Neuronal stem cell (in vitro differentiated cells): ENCODE measurements at regions not wholly inside any gene's neighbourhood (a gene's known extent, or its start where the extent isn't known, plus 50 kb on each side); places are given as distances from the start of the nearest gene placed in this dataset.
A peak's percentile ranks its signal among the peaks of the same experiment; 100 is the strongest.

ENCODE experiments used
- DNase-seq: peaks from one replicate; pipeline ENCODE4 v3.0.0-alpha.2; 2013; ENCODE audit warnings: low spot score
- H2AFZ ChIP-seq: one replicate; pipeline ENCODE4 v1.6.1; 2013; ENCODE audit warnings: mild to moderate bottlenecking, low read length, inconsistent platforms
- H2AK5ac ChIP-seq: 2 replicates; pipeline ENCODE4 v1.6.1; 2013; ENCODE audit warnings: low read depth, mild to moderate bottlenecking, inconsistent platforms, low read length, moderate library complexity, mixed read lengths
- H2BK120ac ChIP-seq: 2 replicates; pipeline ENCODE4 v1.6.1; 2013; ENCODE audit warnings: low read depth, mild to moderate bottlenecking, inconsistent platforms, low read length, moderate library complexity, mixed read lengths
- H2BK12ac ChIP-seq: one replicate; pipeline ENCODE4 v1.6.1; 2013; ENCODE audit warnings: low read length, inconsistent platforms
- H2BK15ac ChIP-seq: 2 replicates; pipeline ENCODE4 v1.6.1; 2013; ENCODE audit warnings: mild to moderate bottlenecking, low read length, inconsistent platforms, mixed read lengths
- H2BK5ac ChIP-seq: one replicate; pipeline ENCODE4 v1.6.1; 2013; ENCODE audit warnings: inconsistent platforms, mild to moderate bottlenecking, low read length, moderate library complexity
- H3K14ac ChIP-seq: one replicate; pipeline ENCODE4 v1.6.1; 2013; ENCODE audit warnings: low read length, inconsistent platforms
- H3K18ac ChIP-seq: 2 replicates; pipeline ENCODE4 v1.6.1; 2013; ENCODE audit warnings: low read length, inconsistent platforms
- H3K23ac ChIP-seq: 2 replicates; pipeline ENCODE4 v1.6.1; 2013; ENCODE audit warnings: low read depth, mild to moderate bottlenecking, mixed read lengths, low read length, inconsistent platforms; ENCODE audit not compliant: poor library complexity
- H3K27ac ChIP-seq: replicated peaks from 3 replicates; pipeline ENCODE4 v1.5.1; 2013; ENCODE audit warnings: low read length, inconsistent platforms
- H3K27me3 ChIP-seq, 3 experiments: 2 replicates each; pipeline ENCODE4 v1.6.1; 2013; ENCODE audit warnings: low read length in 3 of 3, mild to moderate bottlenecking in 2 of 3, inconsistent platforms in 1 of 3, low read depth in 1 of 3, mixed read lengths in 1 of 3, moderate library complexity in 1 of 3; ENCODE audit not compliant: control insufficient read depth in 3 of 3, insufficient read depth in 3 of 3
- H3K36me3 ChIP-seq, 2 donors: replicated peaks in 1 of 2; 2 replicates each; pipeline ENCODE4 v1.6.1; 2013; ENCODE audit warnings: low read length in 2 of 2; ENCODE audit not compliant: control insufficient read depth in 2 of 2, insufficient read depth in 2 of 2
- H3K4ac ChIP-seq: 2 replicates; pipeline ENCODE4 v1.6.1; 2013; ENCODE audit warnings: inconsistent platforms, mild to moderate bottlenecking, low read length, moderate library complexity
- H3K4me1 ChIP-seq, 2 donors: 1 replicate in 1 of 2; 2 replicates in 1 of 2; pipeline ENCODE4 v1.6.1; 2013; ENCODE audit warnings: low read length in 2 of 2, low read depth in 1 of 2; ENCODE audit not compliant: control insufficient read depth in 2 of 2, insufficient read depth in 1 of 2
- H3K4me2 ChIP-seq: one replicate; pipeline ENCODE4 v1.6.1; 2013; ENCODE audit warnings: mild to moderate bottlenecking, low read length, inconsistent platforms; ENCODE audit not compliant: insufficient read depth, poor library complexity, severe bottlenecking
- H3K4me3 ChIP-seq, 2 donors: 2 replicates each; pipeline ENCODE4 v1.5.1; 2013; ENCODE audit warnings: low read length in 2 of 2, mild to moderate bottlenecking in 2 of 2, inconsistent platforms in 1 of 2, moderate library complexity in 1 of 2
- H3K79me1 ChIP-seq: one replicate; pipeline ENCODE4 v1.6.1; 2013; ENCODE audit warnings: low read depth, mild to moderate bottlenecking, inconsistent platforms, low read length, moderate library complexity
- H3K9ac ChIP-seq: one replicate; pipeline ENCODE4 v1.6.1; 2013; ENCODE audit warnings: mild to moderate bottlenecking, low read depth, low read length, inconsistent platforms; ENCODE audit not compliant: poor library complexity
- H3K9me3 ChIP-seq, 2 donors: replicated peaks in 1 of 2; 2 replicates each; pipeline versions ENCODE3 to v1.6.1; 2013; ENCODE audit warnings: low read length in 2 of 2, mild to moderate bottlenecking in 2 of 2, inconsistent platforms in 1 of 2, low read depth in 1 of 2, mixed read lengths in 1 of 2, moderate library complexity in 1 of 2; ENCODE audit not compliant: control insufficient read depth in 2 of 2, insufficient read depth in 1 of 2
- H4K8ac ChIP-seq: one replicate; pipeline ENCODE4 v1.6.1; 2013; ENCODE audit warnings: low read depth, mild to moderate bottlenecking, inconsistent platforms, low read length, moderate library complexity
- H4K91ac ChIP-seq: one replicate; pipeline ENCODE4 v1.6.1; 2013; ENCODE audit warnings: low read length, low read depth, mild to moderate bottlenecking, inconsistent platforms; ENCODE audit not compliant: poor library complexity
- WGBS, 2 donors: extraction: QIAGEN DNeasy Blood & Tissue Kit; methylation state at CpG; one replicate each; pipeline ENCODE4 v1.1.7; 2013; ENCODE audit warnings: missing lambda C conversion rate in 2 of 2, mixed read lengths in 1 of 2; ENCODE audit not compliant: insufficient read length in 2 of 2, insufficient replicate concordance in 1 of 2; ENCODE audit errors: extremely low coverage in 2 of 2; 5-methylcytosine and 5-hydroxymethylcytosine counted together

GRCh38 chr6:140208286-140208685, 833.8 kb upstream of the CITED2 start:
- no peak overlapping the region for H4K8ac ChIP-seq
- no peak overlapping the region for H3K27ac ChIP-seq
- no peaks in the 10 kb centered on the region for H3K27me3 ChIP-seq
- WGBS, 2 donors, result no CpG with 5 or more reads among the region's 5 CpGs
- no peak overlapping the region for H3K4me2 ChIP-seq
- H2BK120ac ChIP-seq, result no peak overlapping the region
- H3K36me3 ChIP-seq, result no peaks in the 10 kb centered on the region
- no peak overlapping the region for H4K91ac ChIP-seq
- no peak overlapping the region for H3K9ac ChIP-seq
- no peak overlapping the region for H2BK5ac ChIP-seq
- H2AFZ ChIP-seq, result no peak overlapping the region
- no peak overlapping the region for H3K4ac ChIP-seq
- no peak overlapping the region for H3K14ac ChIP-seq
- H2BK15ac ChIP-seq, result no peak overlapping the region
- no peaks in the 10 kb centered on the region for H3K79me1 ChIP-seq
- no peak overlapping the region for H3K18ac ChIP-seq
- H3K4me3 ChIP-seq, result no peak overlapping the region
- no peak for DNase-seq
- H2BK12ac ChIP-seq, result no peak overlapping the region
- H3K4me1 ChIP-seq, result peaks cover 0 to 4% of the 10 kb centered on the region in 2 donors
- H3K9me3 ChIP-seq, result no peaks in the 10 kb centered on the region
- no peak overlapping the region for H3K23ac ChIP-seq
- no peak overlapping the region for H2AK5ac ChIP-seq

- no peaks in the 10 kb centered on the region for H3K9me3 ChIP-seq
- H3K27me3 ChIP-seq, result no peaks in the 10 kb centered on the region
- WGBS, 2 donors, result no CpG with 5 or more reads among the region's 12 CpGs
Measured at GRCh38 chr6:140205795-140206593, 831.5 kb upstream of the CITED2 start.

GRCh38 chr6:140204154-140204553, 829.7 kb upstream of the CITED2 start:
- Histone ChIP-seq H2BK5ac (no peak overlapping the region), H3K9ac (no peak overlapping the region), H3K18ac (no peak overlapping the region), H3K14ac (no peak overlapping the region), H3K23ac (no peak overlapping the region), H3K4ac (no peak overlapping the region), H3K4me3 (no peak overlapping the region), H2AK5ac (no peak overlapping the region), H2AFZ (no peak overlapping the region), H2BK15ac (no peak overlapping the region), H3K27me3 (no peaks in the 10 kb centered on the region), H3K9me3 (no peaks in the 10 kb centered on the region), H3K4me2 (no peak overlapping the region), H2BK12ac (no peak overlapping the region), H3K36me3 (no peaks in the 10 kb centered on the region), H3K4me1 (peaks cover 0 to 2% of the 10 kb centered on the region in 2 donors), H4K8ac (no peak overlapping the region), H3K79me1 (no peaks in the 10 kb centered on the region), H2BK120ac (no peak overlapping the region), H3K27ac (no peak overlapping the region), H4K91ac (no peak overlapping the region)
- no peak for DNase-seq

More at GRCh38 chr6:140205795-140206593, 831.5 kb upstream of the CITED2 start:
- Histone ChIP-seq H3K36me3 (no peaks in the 10 kb centered on the region), H2BK15ac (no peak overlapping the region), H2BK120ac (no peak overlapping the region), H4K8ac (no peak overlapping the region), H3K4me2 (no peak overlapping the region), H2BK5ac (no peak overlapping the region), H2AK5ac (no peak overlapping the region), H3K79me1 (no peaks in the 10 kb centered on the region), H4K91ac (no peak overlapping the region), H3K4ac (no peak overlapping the region), H3K9ac (no peak overlapping the region), H3K14ac (peak overlapping the region; percentile 94), H2BK12ac (no peak overlapping the region), H3K4me1 (peaks cover 0 to 2% of the 10 kb centered on the region in 2 donors), H3K27ac (no peak overlapping the region), H3K23ac (peak overlapping the region; percentile 34), H2AFZ (no peak overlapping the region), H3K18ac (no peak overlapping the region), H3K4me3 (no peak overlapping the region)
- no peak for DNase-seq

- WGBS, 2 donors, result no CpG with 5 or more reads among the region's 2 CpGs
- no peak overlapping the region for H3K9ac ChIP-seq
- no peak overlapping the region for H3K23ac ChIP-seq
- no peaks in the 10 kb centered on the region for H3K36me3 ChIP-seq
- H3K4ac ChIP-seq, result no peak overlapping the region
- no peak for DNase-seq
- no peak overlapping the region for H2AK5ac ChIP-seq
- H2BK12ac ChIP-seq, result no peak overlapping the region
- no peak overlapping the region for H4K8ac ChIP-seq
- H3K79me1 ChIP-seq, result no peaks in the 10 kb centered on the region
- no peak overlapping the region for H3K14ac ChIP-seq
- no peaks in the 10 kb centered on the region for H3K27me3 ChIP-seq
- H3K4me2 ChIP-seq, result no peak overlapping the region
- H3K4me1 ChIP-seq, result peaks cover 0 to 2% of the 10 kb centered on the region in 2 donors
- no peaks in the 10 kb centered on the region for H3K9me3 ChIP-seq
- H2BK120ac ChIP-seq, result no peak overlapping the region
- H2BK5ac ChIP-seq, result no peak overlapping the region
- H3K4me3 ChIP-seq, result no peak overlapping the region
- H2BK15ac ChIP-seq, result no peak overlapping the region
- no peak overlapping the region for H3K27ac ChIP-seq
- no peak overlapping the region for H4K91ac ChIP-seq
- no peak overlapping the region for H2AFZ ChIP-seq
- no peak overlapping the region for H3K18ac ChIP-seq
Measured at GRCh38 chr6:140203661-140204147, 829.3 kb upstream of the CITED2 start.
